Hematopoietic multipotent progenitor cell treated with erythropoietin and hydrocortisone succinate and interleukin-3 and kit ligand, for 6 days (in vitro differentiated cells): ENCODE measurements at regions not wholly inside any gene's neighbourhood (a gene's known extent, or its start where the extent isn't known, plus 50 kb on each side); places are given as distances from the start of the nearest gene placed in this dataset.

Experiments
- DNase-seq: peaks from one replicate; pipeline ENCODE4 v3.0.0-alpha.2; 2015

- no peak for DNase-seq
Observed at GRCh38 chr18:14031053-14031452, 101.2 kb downstream of the ZNF519 start.

GRCh38 chr18:14029512-14029911, 102.7 kb downstream of the ZNF519 start:
- no peak for DNase-seq

GRCh38 chr18:14026199-14026598, 106.0 kb downstream of the ZNF519 start:
- DNase-seq, result peak; percentile 8

DNA sequence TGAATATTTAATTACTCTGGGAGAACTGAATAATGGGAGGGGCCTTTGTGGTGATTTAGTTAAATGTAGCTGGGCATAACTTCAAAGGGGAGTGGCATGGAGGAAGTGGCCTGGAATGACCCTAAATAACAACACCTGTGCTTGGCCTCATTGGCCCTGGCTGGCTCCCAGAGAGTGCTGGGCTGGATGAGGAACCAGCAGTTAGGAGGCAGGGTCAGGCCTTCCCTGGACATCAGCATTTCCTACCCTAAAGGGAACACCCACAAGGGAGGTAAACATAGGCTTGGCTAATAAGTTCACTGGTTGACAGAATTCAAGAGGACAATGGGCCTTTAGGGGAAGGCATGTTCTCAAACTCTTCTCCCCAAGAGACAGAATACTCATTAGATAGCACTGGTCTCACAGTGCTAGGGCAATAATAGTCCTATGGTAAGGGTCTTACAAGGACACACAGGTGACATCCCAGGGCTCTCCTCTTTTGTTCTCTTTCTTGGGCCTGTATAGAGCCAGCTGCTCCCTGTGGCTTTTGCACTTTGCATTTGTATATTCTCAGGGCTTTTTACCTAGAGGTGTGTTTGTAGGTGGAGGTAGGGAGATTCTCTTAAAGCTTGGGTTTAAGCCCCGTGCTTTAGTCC, 106.8 kb downstream of the ZNF519 start:
- DNase-seq, result no peak

DNA sequence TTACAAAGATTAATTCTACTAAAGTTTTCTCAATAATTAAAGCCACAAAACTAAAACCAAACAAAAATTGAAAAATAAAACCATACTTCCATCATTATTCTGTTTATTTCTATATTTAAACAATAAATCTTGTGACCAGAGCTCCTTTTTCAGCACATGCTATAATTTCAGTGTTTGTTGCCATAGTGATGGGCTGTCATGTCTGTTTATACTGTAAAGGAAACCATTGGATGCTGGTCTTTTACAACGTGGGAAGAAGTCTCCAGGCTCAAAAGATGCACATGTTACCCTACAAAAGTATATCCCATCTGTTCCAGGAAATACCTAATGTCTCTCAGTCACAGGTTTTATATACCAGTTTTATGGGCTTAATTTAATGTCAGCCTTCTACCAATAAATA, 100.1 kb upstream of the MC2R start:
- no peak for DNase-seq

DNA sequence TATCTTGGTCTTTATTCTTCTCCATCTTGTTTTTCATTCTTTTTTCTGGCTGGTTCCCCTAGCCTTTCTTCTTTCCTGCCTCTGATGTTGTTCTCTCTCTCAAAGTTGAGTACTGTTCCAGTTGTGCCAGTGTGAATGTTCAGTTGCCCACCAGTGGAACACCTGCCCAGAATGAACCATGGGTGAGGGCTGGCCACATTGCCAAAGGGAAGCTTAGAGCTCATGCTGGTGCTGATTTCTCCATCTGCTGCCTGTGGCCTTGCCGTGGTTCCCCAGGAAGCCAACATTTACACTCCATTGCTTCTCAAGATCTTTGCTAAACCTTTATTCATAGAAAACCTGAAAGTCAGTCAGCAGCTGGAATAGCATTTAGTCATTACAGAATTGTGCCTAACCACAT, 99.1 kb upstream of the MC2R start:
- DNase-seq, result no peak

- DNase-seq, result no peak
Observed at GRCh38 chr18:14000884-14001283, 85.5 kb upstream of the MC2R start.

DNA sequence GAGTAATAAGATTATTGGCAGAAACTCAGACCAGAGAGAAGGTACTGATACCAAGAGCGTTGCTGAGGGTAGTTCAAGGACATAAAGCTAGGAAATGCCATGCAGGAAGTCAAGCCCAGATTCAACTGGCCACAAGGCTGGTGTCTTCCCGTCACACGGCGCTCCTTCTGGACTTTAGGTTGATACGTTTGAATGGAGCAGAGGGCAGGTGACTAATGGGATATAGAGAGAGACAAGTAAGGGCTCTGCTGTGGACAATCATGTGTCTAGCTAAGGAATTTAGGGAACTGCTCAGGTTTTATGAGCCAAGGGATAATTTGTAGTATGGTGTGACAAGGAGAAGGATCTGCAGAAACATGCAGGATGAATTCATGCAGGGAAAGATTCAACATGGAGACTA, 83.9 kb upstream of the MC2R start:
- no peak for DNase-seq

- no peak for DNase-seq
Observed at GRCh38 chr18:13998571-13998970, 83.2 kb upstream of the MC2R start.

DNA sequence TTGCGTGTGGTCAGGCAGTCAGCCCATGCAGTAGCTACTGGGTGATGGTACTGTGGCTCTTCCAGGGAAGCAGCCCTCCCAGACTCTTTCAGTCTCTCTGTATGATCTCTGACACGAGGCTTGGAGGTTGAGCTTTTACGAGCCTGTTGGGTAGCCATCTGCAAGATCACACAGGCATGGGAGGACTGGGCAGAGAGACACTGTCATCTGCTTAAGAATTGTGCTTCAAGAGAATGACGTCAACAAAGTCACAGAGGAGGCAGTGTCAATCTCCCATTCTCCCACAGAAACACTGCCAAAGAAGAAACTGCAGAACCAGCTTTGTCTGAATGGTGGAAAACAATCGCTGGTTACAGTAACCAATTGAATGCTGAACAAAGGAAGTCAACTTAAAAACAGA, 78.4 kb upstream of the MC2R start:
- DNase-seq, result no peak

DNA sequence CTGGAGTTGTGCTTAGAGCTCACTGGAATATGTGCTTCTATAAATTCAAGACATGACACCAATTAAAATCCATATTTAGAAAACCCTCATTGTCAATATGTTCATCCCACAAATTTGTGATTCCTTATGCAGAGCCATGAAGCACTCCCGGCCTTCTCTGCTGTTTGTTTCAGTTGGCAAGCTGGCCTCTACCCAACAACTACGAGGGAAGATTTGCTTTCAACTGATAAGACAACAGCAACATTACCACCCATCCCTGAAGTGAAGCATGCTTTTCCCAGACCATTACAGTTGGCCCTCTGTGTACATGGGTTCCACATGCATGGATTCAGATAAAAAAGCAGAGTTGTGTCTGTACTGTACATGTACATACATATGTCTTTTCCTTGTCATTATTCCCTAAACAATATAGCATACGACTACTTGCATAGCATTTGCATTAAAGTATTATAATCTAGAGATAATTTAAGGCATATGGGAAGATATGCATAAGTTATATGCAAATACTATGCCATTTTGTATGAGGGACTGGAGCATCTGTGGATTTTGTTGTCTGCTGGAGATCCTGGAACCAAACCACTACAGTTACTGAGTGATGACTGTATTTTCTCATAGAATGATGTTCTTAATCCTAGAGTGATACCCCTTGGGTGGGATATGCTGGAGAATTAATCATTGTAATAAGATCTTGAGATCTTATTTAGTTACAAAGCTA, 77.6 kb upstream of the MC2R start:
- no peak for DNase-seq

GRCh38 chr18:13989199-13989598, 73.9 kb upstream of the MC2R start:
- no peak for DNase-seq

DNA sequence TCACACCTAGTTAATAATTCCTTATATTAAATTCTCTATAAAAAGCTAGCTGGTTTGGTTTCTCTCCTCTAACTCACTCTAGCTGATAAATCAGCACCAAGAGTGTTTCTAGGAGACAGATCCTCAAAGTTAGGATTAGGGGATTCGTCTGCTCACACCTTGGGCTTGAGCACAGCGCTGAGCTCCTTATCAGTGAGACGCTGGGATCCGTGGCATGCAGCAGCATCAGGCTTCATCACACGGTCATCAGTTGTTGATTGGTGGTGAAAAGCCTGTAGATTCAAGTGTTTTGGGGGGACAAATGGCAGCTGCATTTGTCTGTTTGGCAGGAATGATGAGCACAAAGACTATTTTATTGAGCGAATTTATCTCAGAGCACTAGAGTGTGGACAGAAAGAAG, 72.6 kb upstream of the MC2R start:
- DNase-seq, result no peak

- DNase-seq, result no peak
Observed at GRCh38 chr18:13984080-13984479, 68.7 kb upstream of the MC2R start.

DNA sequence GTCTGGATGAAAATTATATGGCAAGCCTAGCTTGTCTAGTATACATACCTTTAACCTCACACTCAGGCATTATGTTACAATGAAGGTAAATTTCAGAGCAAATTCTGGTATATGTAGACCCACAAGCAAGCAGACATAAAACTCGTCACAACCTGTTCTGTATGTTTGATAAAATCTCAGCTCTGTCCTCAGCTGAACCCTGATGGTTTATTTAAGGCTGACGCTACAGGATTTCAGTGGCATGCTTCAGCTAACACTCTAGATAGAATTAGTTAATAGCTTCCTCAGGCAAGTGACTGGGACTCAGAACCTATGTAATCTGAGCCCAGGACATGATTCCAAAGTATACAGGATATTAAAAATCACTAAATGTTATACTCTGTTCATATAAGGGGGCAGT, 68.2 kb upstream of the MC2R start:
- no peak for DNase-seq

- peak; percentile 1 for DNase-seq
Observed at GRCh38 chr18:13982126-13982525, 66.8 kb upstream of the MC2R start.

DNA sequence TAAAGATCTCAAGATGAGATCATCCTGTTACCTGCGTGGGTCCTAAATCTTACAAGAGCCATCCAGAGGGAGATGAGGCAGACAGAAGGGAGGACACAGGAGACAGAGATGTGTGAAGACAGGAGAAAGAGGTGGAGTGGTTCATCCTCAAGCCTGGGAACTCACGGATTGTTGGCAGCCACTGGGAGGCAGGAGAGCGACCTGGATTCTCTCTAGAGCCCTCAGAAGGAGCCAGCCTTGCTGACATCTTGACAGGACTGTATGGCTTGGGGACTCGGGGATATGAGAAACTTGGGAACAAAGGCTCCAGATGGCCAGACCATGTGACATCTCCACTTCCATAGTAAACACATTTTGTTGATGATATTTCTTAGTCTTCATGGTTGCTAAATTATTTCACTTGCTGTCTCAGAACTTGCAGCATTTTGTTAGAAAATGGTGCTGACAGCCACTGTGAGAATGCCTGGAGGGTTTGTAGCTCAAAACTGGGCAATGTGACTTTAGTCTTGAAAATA, 57.8 kb upstream of the MC2R start:
- no peak for DNase-seq
